Endothelial cell (in vitro differentiated cells): ENCODE measurements at regions not wholly inside any gene's neighbourhood (a gene's known extent, or its start where the extent isn't known, plus 50 kb on each side); places are given as distances from the start of the nearest gene placed in this dataset.

ENCODE experiments used
- DNase-seq: peaks from one replicate; pipeline ENCODE4 v3.0.0; 2021; ENCODE audit warnings: low spot score
- H3K27ac Mint-ChIP-seq: one replicate; pipeline ENCODE4 v1.8.0; 2021; ENCODE audit warnings: mixed read lengths, inconsistent platforms; ENCODE audit not compliant: unreplicated experiment
- H3K27me3 Mint-ChIP-seq: one replicate; pipeline ENCODE4 v1.8.0; 2021; ENCODE audit warnings: mild to moderate bottlenecking, moderate library complexity, mixed read lengths, inconsistent platforms; ENCODE audit not compliant: unreplicated experiment
- H3K36me3 Mint-ChIP-seq: one replicate; pipeline ENCODE4 v1.8.0; 2021; ENCODE audit warnings: mild to moderate bottlenecking, low read depth, mixed read lengths, inconsistent platforms; ENCODE audit not compliant: unreplicated experiment
- H3K4me1 Mint-ChIP-seq: one replicate; pipeline ENCODE4 v1.8.0; 2021; ENCODE audit warnings: mild to moderate bottlenecking, mixed read lengths, inconsistent platforms; ENCODE audit not compliant: unreplicated experiment
- H3K4me3 Mint-ChIP-seq: one replicate; pipeline ENCODE4 v1.8.0; 2021; ENCODE audit warnings: mild to moderate bottlenecking, mixed read lengths, inconsistent platforms; ENCODE audit not compliant: unreplicated experiment
- H3K9me3 Mint-ChIP-seq: one replicate; pipeline ENCODE4 v1.8.0; 2021; ENCODE audit warnings: mixed read lengths, inconsistent platforms; ENCODE audit not compliant: unreplicated experiment
- CTCF ChIP-seq: fragments of 200-600 bp; sonication (generic); IDR thresholded peaks from one replicate; pipeline ENCODE4 v1.5.0; 2021; ENCODE audit warnings: antibody characterized with exemption; ENCODE audit not compliant: unreplicated experiment

GRCh38 chr11:23976426-23976825 is 520.4 kb upstream of the LUZP2 start:
- H3K36me3 Mint-ChIP-seq, result no peaks in the 10 kb centered on the region
- H3K4me3 Mint-ChIP-seq, result no peak overlapping the region
- no peaks in the 10 kb centered on the region for H3K4me1 Mint-ChIP-seq
- H3K27ac Mint-ChIP-seq, result no peak overlapping the region
- peaks cover 1% of the 10 kb centered on the region for H3K27me3 Mint-ChIP-seq
- no peak for TF ChIP-seq CTCF
- no peaks in the 10 kb centered on the region for H3K9me3 Mint-ChIP-seq
- DNase-seq, result no peak

GRCh38 chr11:23976841-23977271 is 520.0 kb upstream of the LUZP2 start:
- TF ChIP-seq CTCF, result no peak
- H3K27me3 Mint-ChIP-seq, result peaks cover 1% of the 10 kb centered on the region
- H3K4me3 Mint-ChIP-seq, result no peak overlapping the region
- no peak overlapping the region for H3K27ac Mint-ChIP-seq
- no peak for DNase-seq
- H3K9me3 Mint-ChIP-seq, result no peaks in the 10 kb centered on the region
- no peaks in the 10 kb centered on the region for H3K36me3 Mint-ChIP-seq
- no peaks in the 10 kb centered on the region for H3K4me1 Mint-ChIP-seq

GRCh38 chr11:23988381-23989006 is 508.4 kb upstream of the LUZP2 start:
- DNase-seq, result no peak
- Mint-ChIP-seq H3K9me3 (no peaks in the 10 kb centered on the region), H3K36me3 (no peaks in the 10 kb centered on the region), H3K27ac (no peak overlapping the region), H3K27me3 (peaks cover 3% of the 10 kb centered on the region), H3K4me3 (no peak overlapping the region), H3K4me1 (no peaks in the 10 kb centered on the region)
- TF ChIP-seq CTCF, result no peak

- H3K4me3 Mint-ChIP-seq, result no peak overlapping the region
- H3K27ac Mint-ChIP-seq, result no peak overlapping the region
- no peak for TF ChIP-seq CTCF
- no peak for DNase-seq
- H3K27me3 Mint-ChIP-seq, result peaks cover 3% of the 10 kb centered on the region
- H3K9me3 Mint-ChIP-seq, result no peaks in the 10 kb centered on the region
- H3K4me1 Mint-ChIP-seq, result no peaks in the 10 kb centered on the region
- no peaks in the 10 kb centered on the region for H3K36me3 Mint-ChIP-seq
Measured at GRCh38 chr11:23990346-23991164, 506.3 kb upstream of the LUZP2 start.

GRCh38 chr11:23991165-23991539 is 505.7 kb upstream of the LUZP2 start:
- no peak for TF ChIP-seq CTCF
- no peaks in the 10 kb centered on the region for H3K4me1 Mint-ChIP-seq
- peaks cover 3% of the 10 kb centered on the region for H3K27me3 Mint-ChIP-seq
- H3K4me3 Mint-ChIP-seq, result no peak overlapping the region
- H3K27ac Mint-ChIP-seq, result no peak overlapping the region
- H3K9me3 Mint-ChIP-seq, result no peaks in the 10 kb centered on the region
- H3K36me3 Mint-ChIP-seq, result no peaks in the 10 kb centered on the region
- DNase-seq, result no peak
